ENCODE measurements at regions not wholly inside any gene's neighbourhood (a gene's known extent, or its start where the extent isn't known, plus 50 kb on each side); places are given as distances from the start of the nearest gene placed in this dataset.

GRCh38 chr4:138292321-138292720 is 50.2 kb upstream of the SLC7A11 start:
- Histone ChIP-seq H3K4me3 (ENCODE audit: low read depth, low read length) (no peak overlapping the region), H3K27me3 (ENCODE audit: control insufficient read depth, insufficient read depth, low read length) (no peaks in the 10 kb centered on the region), H3K36me3 (ENCODE audit: control insufficient read depth, insufficient read depth, low read length) (no peaks in the 10 kb centered on the region), H3K4me1 (ENCODE audit: control insufficient read depth, insufficient read depth, low read length) (no peaks in the 10 kb centered on the region), H3K9me3 (ENCODE audit: control insufficient read depth, insufficient read depth, low read length) (no peaks in the 10 kb centered on the region), H3K27ac (ENCODE audit: low read depth, low read length) (no peak overlapping the region)
- 60% methylated on average over 1 of the region's 3 CpGs for WGBS (ENCODE audit: insufficient coverage)
- DNase-seq (ENCODE audit: low read depth in 4 of 6, low spot score in 6 of 6): peak in 1 of 6 donors; percentile 55
